Keratinocyte (primary cell): ENCODE measurements at regions not wholly inside any gene's neighbourhood (a gene's known extent, or its start where the extent isn't known, plus 50 kb on each side); places are given as distances from the start of the nearest gene placed in this dataset.

Source experiments
- DNase-seq: peaks from one replicate; pipeline ENCODE4 v3.0.0-alpha.2; 2011; ENCODE audit warnings: low read depth, missing footprints, low spot score
- FAIRE-seq: peaks from 2 replicates; lab custom pipeline; 2011; peaks lifted over from hg19 to GRCh38; lab: Jason Lieb, UNC
- H2AFZ ChIP-seq: 2 replicates; pipeline ENCODE4 v1.6.0; 2012; ENCODE audit warnings: low read length, control low read depth, inconsistent platforms; ENCODE audit not compliant: control insufficient read depth
- H3K27ac ChIP-seq: 2 replicates; pipeline ENCODE4 v1.5.1; 2011; ENCODE audit warnings: low read length; ENCODE audit not compliant: control insufficient read depth, insufficient read depth
- H3K27me3 ChIP-seq: 3 replicates; pipeline ENCODE4 v1.6.0; 2011; ENCODE audit warnings: low read length; ENCODE audit not compliant: control insufficient read depth, insufficient read depth; ENCODE audit errors: extremely low read depth
- H3K36me3 ChIP-seq, 2 experiments: 2 replicates in 1 of 2; 3 replicates in 1 of 2; pipeline ENCODE4 v1.5.1; 2011; ENCODE audit warnings: low read length in 2 of 2, mild to moderate bottlenecking in 1 of 2; ENCODE audit not compliant: control insufficient read depth in 2 of 2, insufficient read depth in 2 of 2; ENCODE audit errors: extremely low read depth in 1 of 2
- H3K4me1 ChIP-seq: 3 replicates; pipeline ENCODE4 v1.5.1; 2011; ENCODE audit warnings: low read length; ENCODE audit not compliant: control insufficient read depth, insufficient read depth; ENCODE audit errors: extremely low read depth
- H3K4me2 ChIP-seq: 3 replicates; pipeline ENCODE4 v1.6.0; 2011; ENCODE audit warnings: low read depth, low read length; ENCODE audit not compliant: control insufficient read depth, insufficient read depth; ENCODE audit errors: extremely low read depth
- H3K4me3 ChIP-seq, 3 experiments: fragments of 200-600 bp in 1 of 3; sonication (generic) in 1 of 3; 2 replicates in 2 of 3; 3 replicates in 1 of 3; pipeline ENCODE4 v1.5.1; 2011 to 2016; ENCODE audit warnings: low read length in 3 of 3, mild to moderate bottlenecking in 3 of 3, control low read depth in 2 of 3, inconsistent platforms in 1 of 3, low read depth in 1 of 3, mixed read lengths in 1 of 3, mixed run types in 1 of 3, moderate library complexity in 1 of 3; ENCODE audit not compliant: control insufficient read depth in 2 of 3, insufficient read depth in 2 of 3; ENCODE audit errors: extremely low read depth in 1 of 3
- H3K79me2 ChIP-seq: 2 replicates; pipeline ENCODE4 v1.6.0; 2012; ENCODE audit warnings: low read length; ENCODE audit not compliant: control insufficient read depth, insufficient read depth
- H3K9ac ChIP-seq: 3 replicates; pipeline ENCODE4 v1.6.0; 2011; ENCODE audit warnings: low read length; ENCODE audit not compliant: control insufficient read depth, insufficient read depth; ENCODE audit errors: extremely low read depth
- H3K9me1 ChIP-seq: 3 replicates; pipeline ENCODE4 v1.6.0; 2011; ENCODE audit warnings: low read length; ENCODE audit not compliant: control insufficient read depth, insufficient read depth; ENCODE audit errors: extremely low read depth
- H3K9me3 ChIP-seq: 2 replicates; pipeline ENCODE4 v1.5.1; 2012; ENCODE audit warnings: low read depth, low read length; ENCODE audit not compliant: control insufficient read depth
- H4K20me1 ChIP-seq: 3 replicates; pipeline ENCODE4 v1.6.0; 2011; ENCODE audit warnings: low read length; ENCODE audit not compliant: control insufficient read depth, insufficient read depth; ENCODE audit errors: extremely low read depth
- CTCF ChIP-seq, 3 experiments: IDR thresholded peaks in 1 of 3; conservative IDR thresholded peaks in 1 of 3; optimal IDR thresholded peaks in 1 of 3; 2 replicates in 2 of 3; 3 replicates in 1 of 3; pipeline versions ENCODE3 to v1.5.1; 2011; ENCODE audit warnings: low read length in 3 of 3, mild to moderate bottlenecking in 3 of 3, moderate library complexity in 2 of 3, control low read depth in 1 of 3, inconsistent platforms in 1 of 3; ENCODE audit not compliant: insufficient read depth in 2 of 3; ENCODE audit errors: extremely low read depth in 1 of 3
- EZH2 ChIP-seq: IDR thresholded peaks from one replicate; pipeline ENCODE4 v1.6.1; 2012; ENCODE audit warnings: inconsistent platforms, mild to moderate bottlenecking, low read length, moderate library complexity
- dilution Hi-C: fragments of 300-500 bp; cut with MboI; formaldehyde crosslinking; loops from one replicate; pipeline ENCODE4 v1.7.0; 2020; ENCODE audit warnings: low sequenced_read_pairs; ENCODE audit not compliant: extremely low pct_ligation_motif_present

GRCh38 chr12:115174920-115175319, 490.9 kb upstream of the TBX3 start:
- dilution Hi-C loops, result no loop called here
- H4K20me1 ChIP-seq, result no peaks in the 10 kb centered on the region
- no peaks in the 10 kb centered on the region for H3K9me1 ChIP-seq
- H3K9me3 ChIP-seq, result peaks cover 3% of the 10 kb centered on the region
- no peak for FAIRE-seq
- no peaks in the 10 kb centered on the region for H3K27me3 ChIP-seq
- no peak for DNase-seq
- H3K4me1 ChIP-seq, result no peaks in the 10 kb centered on the region
- no peak overlapping the region for H3K4me3 ChIP-seq
- H2AFZ ChIP-seq, result peak overlapping the region; percentile 51
- no peaks in the 10 kb centered on the region for H3K36me3 ChIP-seq
- no peak overlapping the region for H3K9ac ChIP-seq
- H3K27ac ChIP-seq, result no peak overlapping the region
- no peaks in the 10 kb centered on the region for H3K79me2 ChIP-seq
- TF ChIP-seq EZH2, result no peak
- no peak for TF ChIP-seq CTCF (optimal IDR thresholded peaks at IDR 0.05 in 1 of 3, IDR thresholded peaks at IDR 0.05 in 1 of 3, conservative IDR thresholded peaks at IDR 0.05 in 1 of 3; ENCODE audit: extremely low read depth in 1 of 3, insufficient read depth in 2 of 3, low read length in 3 of 3)
- no peak overlapping the region for H3K4me2 ChIP-seq

- Histone ChIP-seq H3K4me2 (no peak overlapping the region), H3K36me3 (no peaks in the 10 kb centered on the region), H3K9ac (no peak overlapping the region), H3K27me3 (no peaks in the 10 kb centered on the region), H4K20me1 (no peaks in the 10 kb centered on the region), H3K4me3 (no peak overlapping the region), H3K4me1 (no peaks in the 10 kb centered on the region), H3K27ac (no peak overlapping the region), H3K9me3 (no peaks in the 10 kb centered on the region), H3K9me1 (no peaks in the 10 kb centered on the region), H3K79me2 (no peaks in the 10 kb centered on the region), H2AFZ (no peak overlapping the region)
- dilution Hi-C loops, result no loop called here
- TF ChIP-seq EZH2, result no peak
- DNase-seq (no peak), FAIRE-seq (no peak)
These were observed 488.5 kb upstream of the TBX3 start for GRCh38 chr12:115172521-115172920.

GRCh38 chr12:115169981-115170380, 486.0 kb upstream of the TBX3 start:
- DNase-seq (no peak), FAIRE-seq (no peak)
- dilution Hi-C loops, result no loop called here
- Histone ChIP-seq H3K79me2 (no peaks in the 10 kb centered on the region), H3K9ac (no peak overlapping the region), H3K4me1 (no peaks in the 10 kb centered on the region), H3K27me3 (no peaks in the 10 kb centered on the region), H2AFZ (no peak overlapping the region), H3K27ac (no peak overlapping the region), H3K36me3 (no peaks in the 10 kb centered on the region), H3K9me1 (no peaks in the 10 kb centered on the region), H3K9me3 (no peaks in the 10 kb centered on the region), H4K20me1 (no peaks in the 10 kb centered on the region), H3K4me2 (no peak overlapping the region), H3K4me3 (no peak overlapping the region)
- TF ChIP-seq EZH2, result no peak
- no peak for TF ChIP-seq CTCF (optimal IDR thresholded peaks at IDR 0.05 in 1 of 3, IDR thresholded peaks at IDR 0.05 in 1 of 3, conservative IDR thresholded peaks at IDR 0.05 in 1 of 3; ENCODE audit: extremely low read depth in 1 of 3, insufficient read depth in 2 of 3, low read length in 3 of 3)
